ENCODE measurements at regions not wholly inside any gene's neighbourhood (a gene's known extent, or its start where the extent isn't known, plus 50 kb on each side); places are given as distances from the start of the nearest gene placed in this dataset.

- Histone ChIP-seq H3K4me3 (ENCODE audit: low read depth, low read length) (no peak overlapping the region), H3K4me1 (no peaks in the 10 kb centered on the region), H3K9me3 (no peaks in the 10 kb centered on the region), H3K36me3 (ENCODE audit: control insufficient read depth, insufficient read depth, low read length) (no peaks in the 10 kb centered on the region), H3K27me3 (replicated peaks; ENCODE audit: control insufficient read depth, insufficient read depth, low read length) (no peaks in the 10 kb centered on the region)
- H3K9me3 Mint-ChIP-seq (ENCODE audit: unreplicated experiment): no peaks in the 10 kb centered on the region
- intact Hi-C loops (cut with micrococcal nuclease; ENCODE audit: unreplicated experiment): no loop called here
- no peaks in the 10 kb centered on the region for H3K4me1 Mint-ChIP-seq (ENCODE audit: low read depth, unreplicated experiment)
- ChIA-PET POLR2A (no interaction called here), CTCF (no interaction called here)
- no TSS peak for BruUV-seq (replicated peaks)
- no peak overlapping the region for H3K4me3 Mint-ChIP-seq (ENCODE audit: unreplicated experiment)
- TF ChIP-seq CTCF (IDR thresholded peaks at IDR 0.05; ENCODE audit: insufficient read depth in 1 of 2, low read depth in 1 of 2, low read length in 1 of 2, severe bottlenecking in 1 of 2, unreplicated experiment in 1 of 2): no peak
- H3K27me3 Mint-ChIP-seq (ENCODE audit: insufficient read depth, unreplicated experiment): peaks cover 2% of the 10 kb centered on the region
- H3K27ac Mint-ChIP-seq (ENCODE audit: unreplicated experiment): no peak overlapping the region
- DNase-seq: no peak
- no peaks in the 10 kb centered on the region for H3K36me3 Mint-ChIP-seq (ENCODE audit: insufficient read depth, unreplicated experiment)
Observed at GRCh38 chr15:26394801-26395200, 378.1 kb downstream of the GABRB3 start.

GRCh38 chr15:26392956-26393355, 379.9 kb downstream of the GABRB3 start:
- no peak for DNase-seq
- no peaks in the 10 kb centered on the region for H3K27me3 ChIP-seq (replicated peaks; ENCODE audit: control insufficient read depth, insufficient read depth, low read length)
- POLR2A ChIA-PET: no interaction called here
- intact Hi-C loops (cut with micrococcal nuclease; ENCODE audit: unreplicated experiment): no loop called here
- BruUV-seq (replicated peaks): no TSS peak
- H3K4me3 ChIP-seq (ENCODE audit: low read depth, low read length): no peak overlapping the region
- no peaks in the 10 kb centered on the region for H3K4me1 ChIP-seq
- CTCF ChIA-PET: no interaction called here
- TF ChIP-seq CTCF (IDR thresholded peaks at IDR 0.05; ENCODE audit: insufficient read depth in 1 of 2, low read depth in 1 of 2, low read length in 1 of 2, severe bottlenecking in 1 of 2, unreplicated experiment in 1 of 2): no peak
- no peaks in the 10 kb centered on the region for H3K36me3 Mint-ChIP-seq (ENCODE audit: insufficient read depth, unreplicated experiment)
- H3K4me1 Mint-ChIP-seq (ENCODE audit: low read depth, unreplicated experiment): no peaks in the 10 kb centered on the region
- H3K36me3 ChIP-seq (ENCODE audit: control insufficient read depth, insufficient read depth, low read length): no peaks in the 10 kb centered on the region
- H3K4me3 Mint-ChIP-seq (ENCODE audit: unreplicated experiment): no peak overlapping the region
- H3K27me3 Mint-ChIP-seq (ENCODE audit: insufficient read depth, unreplicated experiment): peaks cover 2% of the 10 kb centered on the region
- no peaks in the 10 kb centered on the region for H3K9me3 ChIP-seq
- no peak overlapping the region for H3K27ac Mint-ChIP-seq (ENCODE audit: unreplicated experiment)
- no peaks in the 10 kb centered on the region for H3K9me3 Mint-ChIP-seq (ENCODE audit: unreplicated experiment)

- Histone ChIP-seq H3K9me3 (no peaks in the 10 kb centered on the region), H3K4me1 (no peaks in the 10 kb centered on the region), H3K27me3 (replicated peaks; ENCODE audit: control insufficient read depth, insufficient read depth, low read length) (no peaks in the 10 kb centered on the region), H3K36me3 (ENCODE audit: control insufficient read depth, insufficient read depth, low read length) (no peaks in the 10 kb centered on the region), H3K4me3 (ENCODE audit: low read depth, low read length) (no peak overlapping the region)
- intact Hi-C loops (cut with micrococcal nuclease; ENCODE audit: unreplicated experiment): no loop called here
- Mint-ChIP-seq H3K4me3 (ENCODE audit: unreplicated experiment) (no peak overlapping the region), H3K4me1 (ENCODE audit: low read depth, unreplicated experiment) (no peaks in the 10 kb centered on the region), H3K36me3 (ENCODE audit: insufficient read depth, unreplicated experiment) (no peaks in the 10 kb centered on the region), H3K27ac (ENCODE audit: unreplicated experiment) (no peak overlapping the region), H3K27me3 (ENCODE audit: insufficient read depth, unreplicated experiment) (peaks cover 5% of the 10 kb centered on the region), H3K9me3 (ENCODE audit: unreplicated experiment) (no peaks in the 10 kb centered on the region)
- ChIA-PET POLR2A (no interaction called here), CTCF (no interaction called here)
- BruUV-seq (replicated peaks): no TSS peak
- no peak for DNase-seq
- TF ChIP-seq CTCF (IDR thresholded peaks at IDR 0.05; ENCODE audit: insufficient read depth in 1 of 2, low read depth in 1 of 2, low read length in 1 of 2, severe bottlenecking in 1 of 2, unreplicated experiment in 1 of 2): no peak
Observed at GRCh38 chr15:26391567-26392194, 381.2 kb downstream of the GABRB3 start.

Measured in Caco-2 (cell line).